SU-DHL-6 (cell line): ENCODE measurements at regions not wholly inside any gene's neighbourhood (a gene's known extent, or its start where the extent isn't known, plus 50 kb on each side); places are given as distances from the start of the nearest gene placed in this dataset.

Experiments
- H2AFZ ChIP-seq: fragments of 200-600 bp; sonication (generic); 2 replicates; pipeline ENCODE4 v1.6.1; 2014; ENCODE audit warnings: low read depth, mild to moderate bottlenecking, moderate library complexity, mixed read lengths, antibody characterized with exemption, low read length; ENCODE audit not compliant: severe bottlenecking
- H3F3A ChIP-seq: fragments of 200-600 bp; shearing (Covaris generic); 2 replicates; pipeline ENCODE4 v1.6.0; 2016; ENCODE audit warnings: antibody characterized with exemption, mild to moderate bottlenecking; ENCODE audit not compliant: insufficient read depth
- H3K27ac ChIP-seq: fragments of 200-600 bp; sonication (generic); 2 replicates; pipeline ENCODE4 v1.5.1; 2016; ENCODE audit warnings: low read depth, mild to moderate bottlenecking, low read length, moderate library complexity, mixed read lengths
- H3K27me3 ChIP-seq: fragments of 200-600 bp; sonication (generic), shearing (Covaris generic); 2 replicates; pipeline ENCODE4 v1.6.0; 2014; ENCODE audit warnings: mild to moderate bottlenecking, low read length
- H3K36me3 ChIP-seq: fragments of 200-600 bp; sonication (generic); 2 replicates; pipeline ENCODE4 v1.6.1; 2014; ENCODE audit warnings: mild to moderate bottlenecking, low read length, mixed read lengths
- H3K4me2 ChIP-seq: fragments of 300-600, 200-600 bp; shearing (Covaris generic), sonication (generic); 2 replicates; pipeline ENCODE4 v1.6.0; 2014; ENCODE audit warnings: low read length, low read depth, mild to moderate bottlenecking; ENCODE audit not compliant: poor library complexity, severe bottlenecking
- H3K4me3 ChIP-seq: fragments of 200-600 bp; sonication (generic); 2 replicates; pipeline ENCODE4 v1.5.1; 2014; ENCODE audit warnings: antibody characterized with exemption, low read length, mild to moderate bottlenecking, mixed read lengths; ENCODE audit not compliant: insufficient read depth, poor library complexity, severe bottlenecking
- H3K79me2 ChIP-seq: fragments of 200-600 bp; sonication (generic); 2 replicates; pipeline ENCODE4 v1.6.1; 2014; ENCODE audit warnings: mild to moderate bottlenecking, low read length, moderate library complexity; ENCODE audit not compliant: insufficient read depth
- H3K9ac ChIP-seq: fragments of 200-600 bp; sonication (generic); 2 replicates; pipeline ENCODE4 v1.7.0; 2014; ENCODE audit warnings: mild to moderate bottlenecking, low read length
- H3K9me2 ChIP-seq: fragments of 200-600 bp; sonication (generic); replicated peaks from 2 replicates; pipeline ENCODE4 v1.6.1; 2014; ENCODE audit warnings: low read length; ENCODE audit not compliant: insufficient read depth
- H3K9me3 ChIP-seq: fragments of 200-600 bp; sonication (generic); 2 replicates; pipeline ENCODE4 v1.6.1; 2014; ENCODE audit warnings: low read length, mixed read lengths; ENCODE audit not compliant: insufficient read depth
- H4K20me1 ChIP-seq: fragments of 200-600 bp; sonication (generic); 2 replicates; pipeline ENCODE4 v1.6.1; 2014; ENCODE audit warnings: low read depth, mild to moderate bottlenecking, antibody characterized with exemption, low read length, moderate library complexity, mixed read lengths
- EZH2phosphoT487 ChIP-seq: fragments of 200-600 bp; sonication (generic), shearing (Covaris generic); conservative IDR thresholded peaks from 2 replicates; pipeline ENCODE4 v1.6.1; 2018; ENCODE audit warnings: mild to moderate bottlenecking, antibody characterized with exemption, low read length, moderate library complexity, mixed read lengths
- TF ChIP-seq, protein P1 (sequence below): fragments of 200-600 bp; sonication (generic); IDR thresholded peaks from one replicate; pipeline ENCODE4 v1.5.1; 2017; ENCODE audit warnings: antibody characterized with exemption, mild to moderate bottlenecking, low read length, moderate library complexity; ENCODE audit not compliant: insufficient read depth, poor library complexity, severe bottlenecking

DNA sequence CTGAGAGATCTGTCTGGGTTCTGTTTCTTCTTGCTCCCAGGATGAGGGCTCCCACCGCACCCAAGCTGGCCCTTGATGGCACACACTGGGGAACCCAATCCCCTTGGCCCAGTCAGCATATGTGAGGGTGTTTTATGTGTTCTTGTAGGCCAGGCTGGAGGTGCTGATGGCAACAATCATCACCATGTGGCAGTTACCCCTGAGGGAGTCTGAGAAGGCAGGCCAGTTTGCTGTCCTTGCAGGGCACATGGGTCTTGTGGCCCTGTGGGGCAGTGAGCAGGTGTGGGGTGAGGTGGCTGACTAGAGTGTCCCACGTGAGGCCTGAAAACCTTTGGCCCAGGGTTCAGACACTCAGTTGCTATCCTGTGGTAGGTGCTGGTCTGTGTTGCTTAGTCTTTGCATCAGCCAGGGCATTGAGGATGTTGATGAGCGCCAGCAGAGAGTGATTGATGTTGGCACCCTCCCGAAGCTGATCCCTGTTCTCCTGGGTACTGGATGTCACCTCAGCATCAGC is 2183.0 kb downstream of the TP53TG3F start:
- Histone ChIP-seq H3K79me2 (no peaks in the 10 kb centered on the region), H3K27me3 (no peaks in the 10 kb centered on the region), H3F3A (no peaks in the 10 kb centered on the region), H3K27ac (no peak overlapping the region), H3K9ac (no peak overlapping the region), H3K9me2 (no peaks in the 10 kb centered on the region), H3K9me3 (no peaks in the 10 kb centered on the region), H4K20me1 (no peaks in the 10 kb centered on the region), H3K4me2 (no peak overlapping the region), H3K4me3 (no peak overlapping the region), H3K36me3 (no peaks in the 10 kb centered on the region), H2AFZ (no peak overlapping the region)
- TF ChIP-seq EZH2phosphoT487, result no peak
- TF ChIP-seq, protein P1, sequence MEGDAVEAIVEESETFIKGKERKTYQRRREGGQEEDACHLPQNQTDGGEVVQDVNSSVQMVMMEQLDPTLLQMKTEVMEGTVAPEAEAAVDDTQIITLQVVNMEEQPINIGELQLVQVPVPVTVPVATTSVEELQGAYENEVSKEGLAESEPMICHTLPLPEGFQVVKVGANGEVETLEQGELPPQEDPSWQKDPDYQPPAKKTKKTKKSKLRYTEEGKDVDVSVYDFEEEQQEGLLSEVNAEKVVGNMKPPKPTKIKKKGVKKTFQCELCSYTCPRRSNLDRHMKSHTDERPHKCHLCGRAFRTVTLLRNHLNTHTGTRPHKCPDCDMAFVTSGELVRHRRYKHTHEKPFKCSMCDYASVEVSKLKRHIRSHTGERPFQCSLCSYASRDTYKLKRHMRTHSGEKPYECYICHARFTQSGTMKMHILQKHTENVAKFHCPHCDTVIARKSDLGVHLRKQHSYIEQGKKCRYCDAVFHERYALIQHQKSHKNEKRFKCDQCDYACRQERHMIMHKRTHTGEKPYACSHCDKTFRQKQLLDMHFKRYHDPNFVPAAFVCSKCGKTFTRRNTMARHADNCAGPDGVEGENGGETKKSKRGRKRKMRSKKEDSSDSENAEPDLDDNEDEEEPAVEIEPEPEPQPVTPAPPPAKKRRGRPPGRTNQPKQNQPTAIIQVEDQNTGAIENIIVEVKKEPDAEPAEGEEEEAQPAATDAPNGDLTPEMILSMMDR, result no peak

DNA sequence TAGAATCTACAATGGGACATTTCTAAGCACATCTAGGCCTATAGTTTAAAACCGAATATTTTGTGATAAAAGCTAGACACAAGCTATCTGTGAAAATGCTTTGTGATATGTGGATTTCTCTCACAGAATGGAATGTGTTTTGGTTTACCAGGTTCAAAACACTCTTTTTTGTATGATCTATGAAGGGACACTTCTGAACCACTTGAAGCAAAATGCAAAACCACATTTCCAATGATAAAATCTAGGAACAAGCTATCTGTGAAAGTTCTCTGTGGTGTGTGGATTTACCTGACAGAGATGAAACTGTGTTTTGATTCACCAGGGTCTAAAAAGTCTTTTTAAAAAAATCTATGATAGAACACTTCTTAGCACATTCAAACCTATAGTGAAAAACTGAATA is 2192.4 kb downstream of the TP53TG3F start:
- Histone ChIP-seq H3K4me2 (no peak overlapping the region), H3F3A (no peaks in the 10 kb centered on the region), H3K27ac (no peak overlapping the region), H3K9me2 (no peaks in the 10 kb centered on the region), H3K9ac (no peak overlapping the region), H3K9me3 (no peaks in the 10 kb centered on the region; the same call in 1 of the 2 replicates), H3K27me3 (no peaks in the 10 kb centered on the region), H4K20me1 (no peaks in the 10 kb centered on the region), H3K36me3 (no peaks in the 10 kb centered on the region), H2AFZ (no peak overlapping the region), H3K4me3 (no peak overlapping the region), H3K79me2 (no peaks in the 10 kb centered on the region)
- no peak for TF ChIP-seq EZH2phosphoT487
- TF ChIP-seq, protein P1, result no peak

DNA sequence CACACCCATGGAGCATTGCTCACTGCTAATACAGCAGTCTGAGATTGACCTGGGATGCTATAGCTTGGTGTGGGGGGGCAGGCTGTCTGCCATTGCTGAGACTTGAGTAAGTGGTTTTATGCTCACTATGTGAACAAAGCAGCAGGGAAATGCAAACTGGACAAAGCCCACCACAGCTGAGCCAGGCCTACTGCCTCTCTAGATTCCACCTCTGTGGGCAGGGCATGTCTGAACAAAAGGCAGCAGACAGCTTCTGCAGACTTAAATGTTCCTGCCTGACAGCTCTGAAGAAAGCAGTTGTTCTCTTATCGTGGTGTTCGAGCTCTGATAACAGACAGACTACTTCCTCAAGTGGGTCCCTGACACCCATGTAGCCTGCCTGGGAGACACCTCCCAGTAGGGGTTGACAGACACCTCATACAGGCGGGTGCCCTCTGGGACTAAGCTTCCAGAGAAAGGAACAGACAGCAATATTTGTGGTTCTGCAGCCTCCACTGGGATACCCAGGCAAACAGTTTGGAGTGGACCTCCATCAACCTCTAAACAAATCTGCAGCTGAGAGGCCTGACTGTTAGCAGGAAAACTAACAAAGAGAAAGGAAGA is 2204.8 kb downstream of the TP53TG3F start:
- H3K36me3 ChIP-seq, result no peaks in the 10 kb centered on the region
- TF ChIP-seq EZH2phosphoT487, result no peak
- TF ChIP-seq, protein P1, result no peak
- H3K4me2 ChIP-seq, result no peak overlapping the region
- H3K27me3 ChIP-seq, result no peaks in the 10 kb centered on the region
- H2AFZ ChIP-seq, result no peak overlapping the region
- no peaks in the 10 kb centered on the region for H3K79me2 ChIP-seq
- H3K9ac ChIP-seq, result no peak overlapping the region
- H4K20me1 ChIP-seq, result no peaks in the 10 kb centered on the region
- no peaks in the 10 kb centered on the region for H3K9me2 ChIP-seq
- no peaks in the 10 kb centered on the region for H3F3A ChIP-seq
- H3K9me3 ChIP-seq, result peaks cover 6% of the 10 kb centered on the region; the same call in 1 of the 2 replicates
- no peak overlapping the region for H3K27ac ChIP-seq
- H3K4me3 ChIP-seq, result no peak overlapping the region
